ENCODE measurements at regions not wholly inside any gene's neighbourhood (a gene's known extent, or its start where the extent isn't known, plus 50 kb on each side); places are given as distances from the start of the nearest gene placed in this dataset.

- TF ChIP-seq MAFK (conservative IDR thresholded peaks at IDR 0.05 in 1 of 2, IDR thresholded peaks at IDR 0.05 in 1 of 2; ENCODE audit: low read length in 2 of 2) (no peak), MED1 (CRISPR knock-in tag; IDR thresholded peaks at IDR 0.05) (no peak), ZNF605 (CRISPR knock-in tag; IDR thresholded peaks at IDR 0.05) (no peak), ZNF335 (CRISPR knock-in tag; IDR thresholded peaks at IDR 0.05) (no peak), DMTF1 (CRISPR knock-in tag; IDR thresholded peaks at IDR 0.05) (no peak), ZNF788 (CRISPR knock-in tag; IDR thresholded peaks at IDR 0.05; ENCODE audit: borderline replicate concordance) (no peak), ATF2 (CRISPR knock-in tag; IDR thresholded peaks at IDR 0.05) (no peak), ZNF276 (CRISPR knock-in tag; IDR thresholded peaks at IDR 0.05; ENCODE audit: low read depth) (no peak), KDM5A (IDR thresholded peaks at IDR 0.05; ENCODE audit: borderline replicate concordance, low read length) (no peak), MEIS1 (CRISPR knock-in tag; IDR thresholded peaks at IDR 0.05; ENCODE audit: borderline replicate concordance) (no peak), E2F5 (CRISPR knock-in tag; conservative IDR thresholded peaks at IDR 0.05) (no peak), POLR2A (IDR thresholded peaks at IDR 0.05; ENCODE audit: insufficient read depth in 1 of 2, low read depth in 2 of 2, low read length in 2 of 2) (no peak)
Observed at GRCh38 chr4:144507311-144508101, 138.4 kb upstream of the HHIP start.
